GM19328 (cell line): ENCODE measurements at regions not wholly inside any gene's neighbourhood (a gene's known extent, or its start where the extent isn't known, plus 50 kb on each side); places are given as distances from the start of the nearest gene placed in this dataset.
"Not testable (repeated sequence)": the region's sequence is repeated elsewhere in the genome, so short reads cannot be mapped to it uniquely, and the experiment has no call there.

Experiments
- ATAC-seq: cut with Tn5 transposase; IDR thresholded peaks from one replicate; pipeline ENCODE4 v1.9.1; 2021; ENCODE audit warnings: mild to moderate bottlenecking, moderate library complexity; ENCODE audit not compliant: unreplicated experiment

DNA sequence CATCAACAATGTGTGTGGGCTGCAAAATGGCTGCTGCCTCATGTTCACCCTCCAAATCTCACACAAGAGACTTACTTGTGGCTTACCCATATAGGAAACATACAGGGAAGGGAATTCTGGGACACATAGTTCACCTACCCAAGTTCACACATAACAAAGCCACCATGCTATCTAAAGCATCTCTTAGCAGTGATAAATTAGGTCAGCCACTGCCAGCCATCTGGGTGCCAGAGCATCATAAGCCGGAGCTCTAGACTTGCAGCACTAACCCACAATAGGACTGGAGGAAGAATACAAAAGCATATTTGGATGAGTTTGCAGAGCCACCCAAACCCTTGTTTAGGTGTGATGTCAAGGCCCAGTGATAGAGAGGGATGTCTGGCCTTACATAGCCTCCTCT is 321.7 kb downstream of the SEC16B start:
- no peak for ATAC-seq

DNA sequence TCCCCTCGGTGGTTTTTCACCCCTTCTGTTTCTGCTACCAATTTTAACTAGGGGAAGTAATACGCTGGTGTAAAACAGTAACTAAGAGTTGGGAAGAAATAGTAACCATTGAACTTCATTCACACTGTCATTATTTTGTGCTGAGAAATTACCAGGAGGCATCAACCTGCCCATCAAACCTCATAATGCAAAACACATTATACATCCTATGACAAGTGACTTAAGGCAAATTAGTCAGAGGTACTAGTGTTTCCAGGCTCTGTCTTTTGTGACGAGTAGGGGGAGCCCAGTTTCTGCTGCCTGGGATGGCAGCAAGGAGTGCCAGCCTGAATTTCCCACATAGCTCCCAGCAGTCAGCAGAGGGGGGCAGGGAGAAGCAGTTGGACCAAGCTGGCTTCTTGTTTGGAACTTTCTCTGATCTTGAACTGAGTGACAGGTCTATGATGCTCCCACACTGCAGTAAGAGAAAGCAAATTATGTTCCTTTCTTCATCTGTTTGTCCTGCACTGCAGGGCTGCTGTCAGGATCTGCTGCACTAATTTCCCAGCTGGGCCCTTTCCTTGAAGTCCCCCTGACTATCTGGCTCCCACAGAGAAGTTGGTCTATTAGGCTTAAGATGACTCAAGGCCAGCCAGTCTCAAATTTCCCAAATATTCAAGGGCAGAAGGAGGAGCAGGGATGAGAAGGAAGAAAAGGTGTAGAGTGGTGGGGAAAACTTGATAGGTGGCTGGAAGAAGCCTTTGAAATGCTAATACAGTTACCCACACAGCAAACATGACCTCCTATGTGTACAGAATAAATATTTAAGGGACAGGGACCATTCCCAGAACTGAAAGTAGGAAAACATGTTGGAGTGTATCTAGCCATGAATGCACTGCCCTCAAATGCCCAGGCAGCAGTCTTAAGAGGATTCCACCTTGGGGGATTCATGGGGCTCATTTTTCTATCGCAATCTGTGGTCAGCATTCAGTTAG is 322.8 kb downstream of the SEC16B start:
- no peak for ATAC-seq

DNA sequence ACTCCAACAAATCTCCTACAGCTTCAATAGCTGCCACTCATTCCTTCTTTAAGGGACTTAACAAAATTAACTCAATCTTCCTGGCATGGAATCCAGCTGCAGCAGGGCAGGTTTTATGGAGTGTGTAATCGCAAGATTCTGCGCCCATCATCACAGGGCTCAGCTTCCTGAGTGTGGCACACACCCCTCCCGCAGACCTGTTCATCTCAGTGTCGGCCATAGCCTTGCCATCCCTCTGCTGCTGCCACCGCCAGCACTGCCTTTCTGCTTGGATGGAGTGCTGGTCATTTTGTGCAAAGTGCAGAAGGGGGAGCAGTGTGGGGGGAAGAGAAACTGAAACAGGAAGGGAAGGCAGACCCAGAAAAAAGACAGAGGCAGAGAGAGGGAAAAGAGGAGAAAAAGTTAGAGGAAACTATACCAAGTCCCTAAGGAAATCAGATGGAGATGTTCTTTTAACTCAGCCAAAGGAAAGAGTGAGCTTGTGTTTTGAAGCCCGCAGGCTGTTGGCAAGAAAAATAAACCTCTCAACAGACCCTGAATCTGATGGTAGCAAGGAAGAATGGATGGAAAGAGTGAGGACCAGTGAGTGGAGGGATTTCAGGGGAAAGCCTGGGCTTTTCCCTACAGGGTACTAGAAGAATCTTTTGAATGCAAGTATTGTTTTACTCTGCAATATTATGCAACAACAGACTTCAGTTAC is 324.2 kb downstream of the SEC16B start:
- ATAC-seq = no peak

DNA sequence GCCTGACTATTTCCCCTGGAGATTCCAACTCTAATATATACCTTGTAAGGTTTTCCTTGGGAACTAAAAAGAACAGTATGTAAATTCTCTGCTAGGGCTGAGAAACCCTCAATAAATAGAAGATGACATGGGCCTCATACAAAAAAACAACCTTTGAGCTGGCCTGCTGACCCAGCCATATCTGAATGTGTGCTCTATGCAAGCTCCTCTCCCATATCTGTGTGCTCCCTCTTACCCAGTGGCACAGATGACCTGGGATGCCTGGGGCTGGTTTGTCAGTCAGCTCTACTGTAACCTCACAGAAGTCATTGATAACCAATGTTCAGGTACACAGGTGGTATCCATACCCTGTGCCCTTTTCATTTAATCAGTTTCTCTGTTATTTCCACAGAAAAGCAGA is 329.2 kb downstream of the SEC16B start:
- ATAC-seq = no peak

DNA sequence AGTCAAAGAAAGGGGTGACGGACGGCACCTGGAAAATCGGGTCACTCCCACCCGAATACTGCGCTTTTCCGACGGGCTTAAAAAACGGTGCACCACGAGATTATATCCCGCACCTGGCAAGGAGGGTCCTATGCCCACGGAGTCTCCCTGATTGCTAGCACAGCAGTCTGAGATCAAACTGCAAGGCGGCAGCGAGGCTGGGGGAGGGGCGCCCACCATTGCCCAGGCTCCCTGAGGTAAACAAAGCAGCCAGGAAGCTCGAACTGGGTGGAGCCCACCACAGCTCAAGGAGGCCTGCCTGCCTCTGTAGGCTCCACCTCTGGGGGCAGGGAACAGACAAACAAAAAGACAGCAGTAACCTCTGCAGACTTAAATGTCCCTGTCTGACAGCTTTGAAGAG is 335.7 kb downstream of the SEC16B start:
- not testable (repeated sequence) for ATAC-seq

DNA sequence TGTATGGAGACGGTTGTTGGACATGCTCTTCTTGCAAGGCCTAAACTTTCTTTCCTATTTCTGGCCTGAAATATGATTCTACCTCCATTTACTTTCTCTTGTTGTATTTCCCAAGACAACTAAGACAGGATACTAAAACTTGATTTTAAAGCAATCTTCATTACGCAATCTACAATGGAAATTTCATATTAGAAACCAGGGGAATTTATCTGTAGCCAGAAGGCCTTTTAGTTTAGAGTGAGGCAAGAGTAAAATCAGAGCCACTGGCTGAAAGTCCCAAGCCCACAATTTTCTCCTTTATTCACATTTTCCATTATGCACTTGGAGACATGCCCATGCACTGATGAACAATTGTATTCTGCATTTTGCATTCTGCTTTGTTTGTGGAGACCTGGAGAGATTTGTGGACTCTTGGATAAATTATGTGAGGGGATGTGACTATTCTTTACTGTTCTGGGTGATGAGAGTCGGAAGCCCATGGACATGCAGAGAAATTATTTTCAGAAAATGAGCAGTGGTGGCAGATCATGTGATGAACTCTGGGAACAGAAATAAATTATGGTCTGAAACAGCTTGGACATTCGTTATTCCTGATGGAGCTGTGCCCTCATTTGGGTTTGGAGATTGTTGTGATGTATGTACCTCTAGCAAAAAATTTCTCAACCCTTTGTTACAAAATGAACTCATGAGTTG is 336.8 kb downstream of the SEC16B start:
- no peak for ATAC-seq

DNA sequence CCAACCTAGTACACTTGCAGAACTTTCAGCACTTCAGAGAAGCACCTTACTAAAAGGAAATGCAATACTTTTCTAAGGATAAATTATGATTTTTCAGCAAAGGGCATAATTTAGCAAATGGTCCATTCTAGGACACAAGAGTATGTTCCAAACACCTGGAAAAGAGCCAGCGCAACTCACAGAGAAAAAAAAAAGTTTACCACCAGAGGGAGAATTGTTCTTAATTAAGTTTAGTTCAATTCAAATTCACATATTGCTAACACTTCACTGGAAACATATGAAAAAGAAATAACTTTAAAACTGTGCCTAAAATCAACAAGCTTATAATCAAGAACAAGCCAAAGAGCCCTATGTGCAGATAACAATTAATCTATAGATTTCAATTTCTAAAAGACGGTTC is 338.1 kb downstream of the SEC16B start:
- ATAC-seq = no peak

DNA sequence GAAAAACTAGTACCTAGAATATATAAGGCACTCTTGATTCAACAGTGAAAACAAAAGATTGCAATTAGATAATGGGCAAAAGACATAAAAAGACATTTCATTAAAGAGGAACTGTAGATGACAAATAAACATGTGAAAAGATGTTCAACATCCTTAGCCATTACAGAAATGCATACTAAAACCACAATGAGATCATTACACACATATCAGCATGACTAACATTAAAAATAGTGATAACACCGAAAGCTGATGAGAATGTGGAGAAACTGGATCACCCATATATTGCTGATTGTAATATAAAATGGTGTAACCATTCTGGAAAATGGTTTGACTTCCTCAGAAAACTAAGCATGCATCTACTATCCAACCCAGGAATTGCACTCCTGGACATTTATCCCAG is 340.3 kb downstream of the SEC16B start:
- no peak for ATAC-seq

DNA sequence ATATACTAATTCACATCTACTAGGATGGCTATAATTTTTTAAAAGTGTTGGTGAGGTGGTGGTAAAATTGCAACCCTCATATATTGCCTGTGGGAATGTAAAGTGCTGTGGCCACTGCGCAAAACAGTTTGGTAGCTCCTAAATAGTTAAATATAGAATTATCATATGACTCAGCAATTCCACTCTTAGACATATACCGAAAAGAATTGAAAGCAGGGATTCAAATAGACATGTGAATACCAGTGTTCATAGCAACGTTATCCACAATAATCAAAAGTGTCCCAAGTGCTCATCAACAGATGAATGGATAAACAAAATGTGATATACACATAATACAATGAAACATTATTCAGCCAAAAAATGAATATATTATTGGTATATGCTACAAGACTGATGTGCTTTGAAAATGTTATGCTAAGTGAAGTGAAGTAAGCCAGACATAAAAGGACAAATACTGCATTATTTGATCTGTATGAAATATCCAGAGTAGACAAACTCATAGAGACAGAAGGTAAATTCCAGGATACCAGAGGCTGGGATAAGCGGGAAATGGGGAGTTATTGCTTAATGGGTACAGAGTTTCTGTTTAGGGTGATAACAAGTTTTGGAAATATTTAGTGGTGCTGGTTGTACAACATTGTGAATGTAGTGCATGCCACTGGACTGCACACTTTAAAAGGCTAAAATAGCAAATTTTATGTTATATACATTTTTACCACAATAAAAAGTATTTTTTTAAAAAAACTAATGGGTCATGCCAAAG is 342.5 kb downstream of the SEC16B start:
- ATAC-seq = no peak

DNA sequence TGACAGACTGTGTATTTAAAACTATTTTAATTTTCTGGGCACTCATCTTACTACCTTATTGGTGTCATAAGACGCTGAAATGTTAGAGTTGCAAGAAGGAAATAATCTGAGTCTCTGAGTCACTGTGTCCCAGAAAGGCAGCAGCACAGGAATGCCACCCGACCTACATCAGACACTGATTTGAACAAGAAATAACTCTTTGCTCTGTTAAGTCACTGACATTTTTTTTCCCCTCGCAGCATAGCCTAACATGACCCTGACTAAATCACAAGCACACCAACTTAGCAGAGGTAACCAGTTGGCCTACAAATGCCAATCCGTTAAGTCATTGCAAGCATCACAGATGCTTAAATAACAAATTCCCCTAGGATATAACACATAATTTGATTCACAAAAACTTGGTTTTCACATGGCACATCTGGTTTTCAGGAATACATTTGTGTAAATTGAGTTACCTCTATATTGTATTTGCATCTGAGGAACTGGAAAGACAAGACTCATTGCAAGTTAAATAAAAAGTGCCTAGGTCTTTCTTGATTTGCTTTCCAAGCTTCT is 349.1 kb downstream of the SEC16B start:
- ATAC-seq = no peak

DNA sequence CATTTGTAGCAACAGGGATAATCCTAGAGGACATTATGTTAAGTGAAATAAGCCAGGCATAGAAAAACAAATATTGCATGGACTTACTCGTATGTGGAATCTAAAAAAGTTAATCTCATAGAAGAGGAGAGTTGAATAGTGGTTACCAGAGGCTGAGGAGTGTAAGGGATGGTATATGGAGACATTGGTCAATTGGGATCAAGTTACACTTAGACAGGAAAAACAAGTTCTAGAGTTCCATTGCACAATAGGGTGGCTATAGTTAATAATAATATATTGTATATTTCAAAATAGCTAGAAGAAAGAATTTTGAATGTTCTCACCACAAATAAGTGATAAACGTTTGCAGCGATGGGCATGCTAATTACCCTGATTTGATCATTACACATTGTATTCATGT is 354.6 kb downstream of the SEC16B start:
- ATAC-seq = no peak

DNA sequence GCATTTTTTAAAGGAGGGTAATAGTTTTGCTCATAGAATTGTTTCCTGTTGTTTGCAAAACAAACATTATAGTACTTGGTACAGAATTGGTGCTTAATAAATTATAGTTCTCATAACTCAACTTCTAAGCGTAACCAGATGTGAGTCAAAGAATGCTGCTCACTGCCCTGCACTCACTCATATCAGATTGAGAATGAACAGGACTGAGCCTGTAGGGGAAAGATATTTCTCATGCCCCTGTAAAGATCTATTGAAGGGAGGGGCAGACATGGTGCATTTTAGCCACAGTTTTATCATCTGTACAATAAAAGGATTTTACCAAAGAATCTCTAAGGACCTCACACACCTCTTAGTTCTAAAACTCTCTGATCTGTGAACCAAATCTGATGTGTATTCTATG is 358.5 kb downstream of the SEC16B start:
- ATAC-seq = no peak

DNA sequence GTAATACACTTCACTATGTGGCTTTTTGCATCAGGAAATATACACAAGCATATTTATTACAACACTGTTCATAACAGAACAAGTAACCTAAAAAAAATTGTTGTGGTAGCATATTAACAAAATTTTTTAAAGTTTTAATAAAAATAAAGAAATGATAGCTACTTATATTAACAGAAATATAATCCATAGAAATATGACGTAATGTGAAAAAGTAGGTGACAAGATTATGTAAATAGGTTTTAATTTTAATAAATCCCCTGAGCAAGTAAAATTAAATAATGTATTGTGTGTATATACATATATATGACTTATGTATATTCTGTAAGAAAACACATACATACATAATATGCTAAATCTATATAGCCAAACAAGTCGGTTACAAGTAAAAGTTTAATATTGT is 359.9 kb downstream of the SEC16B start:
- ATAC-seq = no peak

DNA sequence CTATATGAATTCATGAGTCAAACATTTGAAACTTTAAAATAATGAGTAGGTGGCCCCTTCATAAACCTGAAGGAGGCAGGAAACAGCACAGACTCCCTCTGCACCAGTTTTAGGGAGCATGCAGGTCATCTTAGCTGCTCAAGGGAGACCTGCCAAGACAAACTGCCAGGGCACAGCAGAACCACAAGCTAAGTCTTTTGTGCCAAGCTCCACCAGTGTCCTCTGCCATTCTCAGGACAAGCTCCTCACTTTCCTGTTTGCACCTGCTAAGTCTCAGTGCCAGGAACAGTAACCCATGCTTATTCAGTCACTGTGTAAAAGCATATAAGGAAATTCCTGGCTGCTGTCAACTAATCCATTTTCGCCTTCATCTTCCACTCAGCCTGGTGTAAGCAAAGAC is 368.9 kb downstream of the SEC16B start:
- ATAC-seq = no peak

DNA sequence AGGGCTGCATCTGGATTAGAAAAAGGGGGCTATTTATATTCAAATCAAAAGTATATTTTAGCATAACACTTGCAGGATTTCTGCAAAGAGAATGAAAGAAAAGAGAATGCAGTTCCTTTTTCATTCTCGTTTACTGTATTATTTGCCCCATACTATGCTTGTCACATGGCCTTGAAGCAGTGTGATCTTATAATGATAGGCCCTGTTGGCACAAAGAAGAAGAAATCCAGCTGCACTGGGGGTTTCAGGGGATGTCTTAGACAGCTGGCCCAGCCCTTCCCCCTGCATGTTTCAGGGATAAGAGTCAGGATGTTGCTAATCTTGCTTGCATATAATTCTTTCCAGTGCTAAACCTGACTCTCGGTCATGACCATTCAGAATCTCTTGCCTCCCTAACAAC is 369.5 kb downstream of the SEC16B start:
- no peak for ATAC-seq

DNA sequence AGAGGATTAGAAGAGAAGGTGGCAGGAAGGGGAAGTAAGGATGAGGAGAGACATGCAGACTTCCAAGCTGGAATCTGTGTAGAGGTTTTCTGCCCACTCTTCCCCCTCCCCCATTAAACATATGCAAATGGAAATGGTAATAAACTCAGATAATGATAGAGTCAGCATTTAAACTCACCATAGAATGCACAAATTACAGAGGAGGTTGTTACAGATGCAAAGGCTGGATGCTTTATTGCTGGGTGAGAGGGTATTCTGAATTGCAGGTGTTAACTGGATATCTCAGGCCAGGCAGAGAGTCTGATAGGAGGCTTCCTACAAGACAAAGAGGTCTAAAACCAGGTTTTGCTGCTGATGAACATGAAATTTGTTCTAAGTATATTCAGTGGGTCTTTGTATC is 372.5 kb downstream of the SEC16B start:
- ATAC-seq = no peak

DNA sequence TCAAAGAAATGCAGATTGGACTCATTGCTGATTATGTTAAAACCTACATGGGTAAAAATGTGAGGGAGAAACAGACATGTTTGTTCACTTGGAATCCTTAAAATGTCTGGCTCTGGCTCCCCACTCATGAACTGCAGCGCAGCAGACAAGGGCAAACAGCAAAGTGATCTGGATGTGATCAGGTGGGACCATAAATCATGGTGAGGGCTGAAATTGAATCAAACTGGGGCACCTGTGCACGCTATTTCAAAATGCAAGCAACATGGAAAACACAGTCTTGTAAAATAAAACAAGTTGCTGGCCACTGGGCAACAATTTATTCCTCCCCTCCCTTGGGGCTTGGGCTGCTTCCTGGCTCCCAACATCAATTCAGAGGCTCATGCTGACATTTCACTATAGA is 373.4 kb downstream of the SEC16B start:
- ATAC-seq = no peak

DNA sequence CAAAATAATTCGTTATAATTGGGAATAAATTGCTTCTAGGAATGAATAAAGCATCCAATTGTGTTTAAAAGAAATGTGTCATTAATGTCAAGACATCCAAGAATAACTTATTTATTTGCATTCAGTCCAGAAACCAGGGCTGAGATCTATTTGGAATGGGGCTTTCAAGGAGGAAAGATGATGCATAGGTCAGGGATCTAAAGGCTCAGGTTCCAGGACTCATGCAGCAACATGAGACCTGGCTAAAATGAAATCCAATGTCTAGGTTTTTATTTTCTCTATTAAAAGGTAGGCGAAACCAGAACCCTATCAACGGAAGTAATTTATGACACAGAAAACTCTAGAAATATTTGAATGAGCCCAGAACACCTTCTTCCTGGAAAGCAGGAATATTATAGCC is 376.8 kb downstream of the SEC16B start:
- no peak for ATAC-seq

DNA sequence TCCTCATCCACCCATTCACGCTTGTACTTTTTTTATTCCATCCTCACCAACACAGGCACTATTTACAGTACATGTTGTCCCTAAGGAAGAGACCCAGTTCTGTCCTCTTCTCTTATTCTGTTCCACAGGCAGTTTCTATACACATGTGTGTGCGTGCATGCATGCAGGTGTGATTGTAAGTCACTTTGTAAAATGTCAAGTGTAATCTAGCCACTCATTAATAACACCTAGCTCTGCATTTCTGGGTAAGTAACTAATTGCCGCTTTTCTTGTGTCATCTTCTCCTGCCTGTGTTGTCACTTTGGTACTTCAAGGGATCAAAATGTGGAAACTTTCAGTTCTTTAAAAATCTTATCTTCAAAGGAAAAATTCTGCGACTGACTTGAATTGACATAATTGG is 377.2 kb downstream of the SEC16B start:
- no peak for ATAC-seq

DNA sequence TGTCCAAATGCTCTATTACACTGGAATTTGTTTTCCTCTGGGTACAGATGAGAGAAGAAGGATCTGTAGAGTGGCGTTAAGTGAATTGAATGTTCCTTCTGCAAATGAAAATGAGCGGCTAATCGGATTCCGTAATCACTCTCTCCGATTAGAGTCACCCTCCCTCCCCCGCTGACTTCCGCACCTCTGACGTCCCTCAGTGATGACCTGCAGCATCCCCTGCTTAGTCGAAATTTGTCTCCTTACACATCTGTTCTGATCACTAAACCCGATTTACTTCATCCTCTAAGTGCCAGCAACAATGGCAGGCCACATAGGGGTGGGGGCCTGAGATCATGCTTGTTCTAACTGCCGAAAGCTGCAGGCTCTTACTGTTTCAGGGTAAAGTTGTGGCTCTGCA is 378.7 kb downstream of the SEC16B start:
- no peak for ATAC-seq

DNA sequence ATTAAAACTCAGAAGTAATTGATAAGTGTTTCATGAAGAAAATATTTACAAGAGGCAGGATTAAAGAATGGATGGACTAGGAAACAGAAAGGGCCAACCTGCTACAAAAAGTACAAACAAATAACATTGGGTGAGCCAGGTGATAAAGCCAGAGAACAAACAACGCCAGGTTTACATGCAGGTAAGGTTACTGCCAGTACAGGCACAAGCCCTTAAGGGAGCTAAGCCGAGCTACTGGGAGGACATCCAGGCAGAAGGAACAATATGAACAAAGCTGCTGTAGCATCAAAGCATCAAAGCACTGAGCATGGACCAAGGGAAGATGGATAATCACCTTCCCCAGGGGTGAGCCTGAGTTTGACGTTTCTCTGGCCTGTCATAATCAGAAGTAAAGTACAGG is 380.7 kb downstream of the SEC16B start:
- no peak for ATAC-seq
